OCI-LY1 (cell line): ENCODE measurements at regions not wholly inside any gene's neighbourhood (a gene's known extent, or its start where the extent isn't known, plus 50 kb on each side); places are given as distances from the start of the nearest gene placed in this dataset.

Experiments used
- H2AFZ ChIP-seq: fragments of 200-600 bp; sonication (generic), shearing (Covaris generic); 2 replicates; pipeline ENCODE4 v1.6.0; 2014; ENCODE audit warnings: antibody characterized with exemption, mild to moderate bottlenecking, low read length
- H3F3A ChIP-seq: fragments of 200-600 bp; sonication (generic), shearing (Covaris generic); 2 replicates; pipeline ENCODE4 v1.6.0; 2014; ENCODE audit warnings: mild to moderate bottlenecking, antibody characterized with exemption, low read length, moderate library complexity; ENCODE audit not compliant: insufficient read depth
- H3K27ac ChIP-seq: fragments of 200-600 bp; sonication (generic); 2 replicates; pipeline ENCODE4 v1.5.1; 2014; ENCODE audit warnings: low read length, mixed run types, mild to moderate bottlenecking, low read depth; ENCODE audit not compliant: poor library complexity, severe bottlenecking
- H3K27me3 ChIP-seq: fragments of 200-600 bp; sonication (generic); 2 replicates; pipeline ENCODE4 v1.6.0; 2014; ENCODE audit warnings: antibody characterized with exemption, mild to moderate bottlenecking, low read length, moderate library complexity; ENCODE audit not compliant: insufficient read depth
- H3K36me3 ChIP-seq: fragments of 200-600 bp; sonication (generic); 2 replicates; pipeline ENCODE4 v1.6.1; 2014; ENCODE audit warnings: mild to moderate bottlenecking, antibody characterized with exemption, low read length, moderate library complexity, mixed read lengths; ENCODE audit not compliant: insufficient read depth
- H3K4me1 ChIP-seq: fragments of 200-600 bp; sonication (generic); 2 replicates; pipeline ENCODE4 v1.5.1; 2014; ENCODE audit warnings: mild to moderate bottlenecking, low read length, moderate library complexity; ENCODE audit not compliant: insufficient read depth, severe bottlenecking
- H3K4me2 ChIP-seq: fragments of 200-600 bp; sonication (generic), shearing (Covaris generic); 2 replicates; pipeline ENCODE4 v1.6.1; 2014; ENCODE audit warnings: low read length
- H3K4me3 ChIP-seq: fragments of 200-600 bp; sonication (generic); 2 replicates; pipeline ENCODE4 v1.5.1; 2014; ENCODE audit warnings: low read length, low read depth, mild to moderate bottlenecking, mixed read lengths; ENCODE audit not compliant: poor library complexity, severe bottlenecking
- H3K79me2 ChIP-seq: fragments of 200-600 bp; shearing (Covaris generic); 2 replicates; pipeline ENCODE4 v1.6.1; 2016; ENCODE audit warnings: mixed run types, low read length, mixed read lengths; ENCODE audit not compliant: insufficient read depth
- H3K9ac ChIP-seq: fragments of 200-600 bp; sonication (generic), shearing (Covaris generic); 2 replicates; pipeline ENCODE4 v1.6.1; 2014; ENCODE audit warnings: mild to moderate bottlenecking, low read length, mixed read lengths
- H3K9me2 ChIP-seq: fragments of 200-600 bp; sonication (generic), shearing (Covaris generic); 2 replicates; pipeline ENCODE4 v1.6.1; 2014; ENCODE audit warnings: low read depth, mild to moderate bottlenecking, low read length, mixed read lengths
- H3K9me3 ChIP-seq: fragments of 200-600 bp; shearing (Covaris generic); 2 replicates; pipeline ENCODE4 v1.6.1; 2014; ENCODE audit warnings: low read length, mixed read lengths
- H4K20me1 ChIP-seq: fragments of 200-600 bp; sonication (generic), shearing (Covaris generic); 2 replicates; pipeline ENCODE4 v1.6.0; 2016; ENCODE audit warnings: mild to moderate bottlenecking, low read length; ENCODE audit not compliant: insufficient read depth
- CTCF ChIP-seq: fragments of 200-600 bp; sonication (generic), shearing (Covaris generic); IDR thresholded peaks from 2 replicates; pipeline ENCODE4 v1.5.1; 2017; ENCODE audit warnings: mild to moderate bottlenecking, antibody characterized with exemption, low read length, moderate library complexity, mixed read lengths
- EZH2 ChIP-seq: fragments of 200-600 bp; sonication (generic), shearing (Covaris generic); IDR thresholded peaks from 2 replicates; pipeline ENCODE4 v1.8.0; 2017; ENCODE audit warnings: borderline replicate concordance, mixed run types, mild to moderate bottlenecking, antibody characterized with exemption, low read length, moderate library complexity, mixed read lengths

- H3K27ac ChIP-seq, result no peak overlapping the region
- no peaks in the 10 kb centered on the region for H3K36me3 ChIP-seq
- no peaks in the 10 kb centered on the region for H3K79me2 ChIP-seq
- no peak overlapping the region for H2AFZ ChIP-seq
- H3K9ac ChIP-seq, result no peak overlapping the region
- H3K4me3 ChIP-seq, result no peak overlapping the region
- H3K9me3 ChIP-seq, result no peaks in the 10 kb centered on the region
- H3F3A ChIP-seq, result no peaks in the 10 kb centered on the region
- no peaks in the 10 kb centered on the region for H4K20me1 ChIP-seq
- TF ChIP-seq EZH2 (no peak), CTCF (no peak)
- H3K4me1 ChIP-seq, result no peaks in the 10 kb centered on the region
- H3K4me2 ChIP-seq, result no peak overlapping the region
- H3K9me2 ChIP-seq, result no peaks in the 10 kb centered on the region
- no peaks in the 10 kb centered on the region for H3K27me3 ChIP-seq
Observed at GRCh38 chr14:44653641-44654040, 146.6 kb upstream of the FSCB start.

GRCh38 chr14:44652640-44653039, 145.6 kb upstream of the FSCB start:
- H3K27ac ChIP-seq, result no peak overlapping the region
- no peaks in the 10 kb centered on the region for H3K4me1 ChIP-seq
- no peaks in the 10 kb centered on the region for H3K9me2 ChIP-seq
- no peak overlapping the region for H3K4me2 ChIP-seq
- TF ChIP-seq EZH2 (no peak), CTCF (no peak)
- no peaks in the 10 kb centered on the region for H3K79me2 ChIP-seq
- no peaks in the 10 kb centered on the region for H3K9me3 ChIP-seq
- no peaks in the 10 kb centered on the region for H4K20me1 ChIP-seq
- no peaks in the 10 kb centered on the region for H3K27me3 ChIP-seq
- no peaks in the 10 kb centered on the region for H3F3A ChIP-seq
- H3K9ac ChIP-seq, result no peak overlapping the region
- no peak overlapping the region for H3K4me3 ChIP-seq
- H2AFZ ChIP-seq, result no peak overlapping the region
- no peaks in the 10 kb centered on the region for H3K36me3 ChIP-seq

GRCh38 chr14:44649061-44649460, 142.0 kb upstream of the FSCB start:
- H3K4me1 ChIP-seq, result no peaks in the 10 kb centered on the region
- H4K20me1 ChIP-seq, result no peaks in the 10 kb centered on the region
- H3K4me2 ChIP-seq, result no peak overlapping the region
- H3K27ac ChIP-seq, result no peak overlapping the region
- H2AFZ ChIP-seq, result no peak overlapping the region
- H3K9me2 ChIP-seq, result no peaks in the 10 kb centered on the region
- H3K9me3 ChIP-seq, result no peaks in the 10 kb centered on the region
- H3K79me2 ChIP-seq, result no peaks in the 10 kb centered on the region
- TF ChIP-seq CTCF (no peak), EZH2 (no peak)
- H3F3A ChIP-seq, result no peaks in the 10 kb centered on the region
- H3K36me3 ChIP-seq, result no peaks in the 10 kb centered on the region
- no peaks in the 10 kb centered on the region for H3K27me3 ChIP-seq
- H3K9ac ChIP-seq, result no peak overlapping the region
- no peak overlapping the region for H3K4me3 ChIP-seq
